Hematopoietic multipotent progenitor cell treated with erythropoietin and hydrocortisone succinate and interleukin-3 and kit ligand, for 6 days (in vitro differentiated cells): ENCODE measurements at regions not wholly inside any gene's neighbourhood (a gene's known extent, or its start where the extent isn't known, plus 50 kb on each side); places are given as distances from the start of the nearest gene placed in this dataset.
A peak's percentile ranks its signal among the peaks of the same experiment; 100 is the strongest.
"Not testable (repeated sequence)": the region's sequence is repeated elsewhere in the genome, so short reads cannot be mapped to it uniquely, and the experiment has no call there.

Experiments
- DNase-seq: peaks from one replicate; pipeline ENCODE4 v3.0.0-alpha.2; 2015

GRCh38 chrX:124426288-124427169, 80.2 kb downstream of the SH2D1A start:
- no peak for DNase-seq

GRCh38 chrX:124433186-124433585, 86.8 kb downstream of the SH2D1A start:
- no peak for DNase-seq

GRCh38 chrX:124435616-124436015, 89.3 kb downstream of the SH2D1A start:
- no peak for DNase-seq

DNA sequence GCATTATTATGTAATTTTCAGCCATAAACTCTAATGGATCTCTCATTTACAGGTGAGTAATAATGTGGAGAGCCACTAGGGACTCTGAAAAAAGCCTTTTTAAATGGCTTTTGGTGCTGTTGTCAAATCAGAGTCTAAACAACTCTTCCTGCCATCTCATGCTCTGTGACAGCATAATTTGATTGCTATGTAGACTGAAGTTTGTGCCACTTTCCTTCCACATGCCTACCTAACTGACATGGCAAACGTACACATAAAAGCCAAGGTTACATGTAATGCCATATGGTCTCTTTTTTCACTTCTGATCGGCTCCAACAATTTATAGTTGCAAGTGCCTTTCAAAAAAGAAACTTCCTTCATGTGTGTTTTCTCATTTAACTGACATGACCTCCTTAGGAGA, 94.3 kb downstream of the SH2D1A start:
- no peak for DNase-seq

GRCh38 chrX:124441971-124442590, 95.7 kb downstream of the SH2D1A start:
- peak; percentile 20 for DNase-seq

DNA sequence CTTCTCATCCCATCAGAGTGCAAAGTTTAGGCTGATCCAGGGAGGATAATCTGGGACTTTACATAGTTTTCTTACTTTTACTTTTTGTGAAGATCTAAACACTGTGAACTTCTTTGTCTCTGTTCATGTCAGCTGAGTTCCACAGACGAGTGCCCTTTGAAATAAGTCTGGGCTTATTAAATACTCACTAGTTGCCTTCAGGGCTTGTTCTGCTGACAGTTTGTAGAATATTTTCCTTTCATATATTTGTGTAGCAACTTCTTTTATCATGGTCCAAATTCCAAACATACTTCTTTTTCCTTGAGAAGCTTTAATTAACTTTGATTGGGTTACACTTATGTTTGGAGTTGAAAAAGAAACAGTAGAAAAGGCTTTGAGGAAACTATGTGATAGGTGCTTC, 109.6 kb downstream of the SH2D1A start:
- no peak for DNase-seq

GRCh38 chrX:124459851-124460250, 113.5 kb downstream of the SH2D1A start:
- DNase-seq, result not testable (repeated sequence)

GRCh38 chrX:124462931-124463330, 116.6 kb downstream of the SH2D1A start:
- no peak for DNase-seq

DNA sequence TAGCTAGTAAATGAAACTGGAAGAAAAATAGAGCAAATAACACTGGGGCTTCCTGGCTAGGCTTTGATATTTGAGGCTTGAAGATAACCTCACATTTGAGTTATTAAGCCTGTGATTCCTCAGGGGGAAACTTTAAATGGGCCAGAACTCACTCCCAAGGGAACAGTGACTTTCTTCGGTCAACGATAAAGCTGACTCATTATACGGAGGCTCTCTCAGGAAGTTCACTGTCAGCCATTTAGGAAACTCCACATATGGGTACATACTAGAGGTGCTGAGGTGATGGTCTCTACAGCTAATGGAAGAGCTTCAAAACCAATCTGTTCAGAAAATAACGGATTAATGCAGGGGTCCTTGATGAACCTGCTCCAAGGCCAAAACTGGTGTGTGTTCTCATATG, 120.8 kb downstream of the SH2D1A start:
- DNase-seq, result no peak

DNA sequence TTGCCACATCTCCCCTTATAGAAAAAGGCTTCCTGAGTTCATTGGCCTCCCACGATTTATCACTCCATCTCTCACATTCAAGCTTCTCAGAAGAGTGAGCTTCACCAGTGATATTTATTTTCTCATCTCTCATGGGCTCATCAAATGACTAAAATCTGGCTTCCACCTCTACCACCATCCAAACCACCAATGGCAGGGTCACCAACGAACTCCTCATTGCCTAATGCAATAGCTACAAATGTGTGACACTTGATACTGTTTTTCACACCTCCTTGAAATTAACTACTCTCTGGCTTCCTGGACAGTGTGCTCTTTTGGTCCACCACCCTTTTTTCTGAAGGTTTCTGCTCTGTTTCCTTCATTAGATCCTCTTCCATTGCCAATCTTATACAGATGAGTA, 129.0 kb downstream of the SH2D1A start:
- no peak for DNase-seq

DNA sequence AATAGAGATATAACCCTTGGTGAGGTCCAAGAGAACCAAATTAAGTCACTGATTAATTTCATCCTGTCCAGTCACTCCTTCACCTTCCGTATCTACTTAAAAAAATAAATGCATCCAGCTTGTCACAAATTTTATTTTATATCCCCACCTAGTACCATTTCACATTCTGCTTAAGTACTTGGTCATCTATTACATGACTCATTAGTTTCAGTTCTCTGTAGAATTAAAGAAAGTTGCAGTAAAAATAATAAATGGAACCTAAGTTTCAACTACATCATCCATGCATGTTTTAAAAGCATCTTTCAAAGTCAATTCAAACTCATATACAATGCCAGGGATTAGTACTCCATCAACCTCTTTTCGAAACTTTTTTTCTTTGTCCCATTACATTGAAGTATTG, 130.2 kb downstream of the SH2D1A start:
- DNase-seq, result no peak

GRCh38 chrX:124478046-124478445, 131.7 kb downstream of the SH2D1A start:
- DNase-seq, result no peak

DNA sequence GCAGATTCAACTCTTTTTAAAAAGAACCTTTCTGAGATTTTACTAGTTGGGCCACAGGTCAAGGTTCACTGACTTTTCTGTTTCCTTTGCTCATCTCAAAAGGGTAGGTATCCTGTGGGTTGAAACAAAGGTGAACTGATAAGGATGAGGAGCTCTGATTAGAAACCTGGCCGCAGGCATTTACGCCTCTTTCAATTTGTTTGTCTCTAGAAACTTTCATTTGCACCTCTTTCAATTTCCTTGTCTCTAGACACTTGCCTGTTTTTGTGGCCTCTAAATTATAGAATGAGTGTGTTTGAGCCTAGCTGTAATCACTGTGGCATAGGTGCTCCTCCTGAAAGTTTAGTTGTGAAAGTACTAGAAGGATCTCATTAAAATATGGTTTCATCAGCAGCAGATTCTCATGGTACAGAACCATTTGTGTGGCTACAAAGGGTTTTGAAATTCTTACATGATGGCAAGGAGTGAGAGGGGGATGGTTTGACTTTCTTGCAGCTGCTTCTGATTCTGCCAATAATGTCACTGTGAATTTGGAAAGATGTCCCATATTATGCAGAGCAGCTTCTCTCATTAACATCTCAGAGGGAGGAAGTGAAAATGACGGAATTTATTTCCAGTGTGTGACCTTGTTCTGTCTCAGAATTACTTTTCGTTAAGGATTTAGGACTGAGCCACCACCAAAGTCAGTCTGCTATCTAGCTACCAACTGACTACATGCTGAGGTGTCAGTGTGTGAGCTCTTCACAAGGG, 142.2 kb downstream of the SH2D1A start:
- DNase-seq, result no peak

DNA sequence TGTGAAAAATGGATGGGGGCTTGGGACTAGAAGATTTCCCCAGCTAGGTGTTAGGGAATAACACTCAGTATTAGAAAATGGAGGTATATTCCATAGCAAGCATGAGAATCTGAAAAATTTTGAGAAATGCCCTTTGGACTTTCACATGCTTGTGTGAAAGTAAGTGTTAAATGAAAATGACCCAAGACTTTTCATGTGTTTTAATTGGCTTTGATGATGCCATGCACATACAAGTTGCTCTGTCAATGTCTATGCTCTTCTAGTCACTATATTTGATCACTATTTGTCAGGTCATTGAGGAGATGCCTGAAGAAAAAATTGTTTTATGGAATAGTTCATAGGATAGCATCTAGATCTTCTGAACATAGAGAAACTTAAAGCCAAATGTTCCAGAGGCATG, 147.6 kb downstream of the SH2D1A start:
- no peak for DNase-seq

DNA sequence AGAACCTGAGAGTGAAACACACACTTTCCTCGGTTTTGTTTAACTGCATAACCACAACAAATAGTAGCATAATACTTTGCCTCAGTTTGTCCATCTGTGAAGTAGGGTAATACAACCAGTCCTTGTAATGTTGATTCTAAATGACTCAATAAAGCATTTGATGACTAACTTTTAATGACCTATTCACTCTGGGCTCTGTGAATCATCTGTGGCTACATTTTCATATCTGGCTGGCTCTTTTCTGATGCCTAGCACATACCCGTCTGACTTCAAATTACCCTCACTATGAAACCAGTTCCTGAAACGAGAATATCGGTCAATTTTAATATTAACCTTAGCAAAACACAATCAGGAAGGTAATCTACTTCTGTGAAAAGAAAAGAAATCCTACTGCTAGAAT, 151.0 kb downstream of the SH2D1A start:
- no peak for DNase-seq

DNA sequence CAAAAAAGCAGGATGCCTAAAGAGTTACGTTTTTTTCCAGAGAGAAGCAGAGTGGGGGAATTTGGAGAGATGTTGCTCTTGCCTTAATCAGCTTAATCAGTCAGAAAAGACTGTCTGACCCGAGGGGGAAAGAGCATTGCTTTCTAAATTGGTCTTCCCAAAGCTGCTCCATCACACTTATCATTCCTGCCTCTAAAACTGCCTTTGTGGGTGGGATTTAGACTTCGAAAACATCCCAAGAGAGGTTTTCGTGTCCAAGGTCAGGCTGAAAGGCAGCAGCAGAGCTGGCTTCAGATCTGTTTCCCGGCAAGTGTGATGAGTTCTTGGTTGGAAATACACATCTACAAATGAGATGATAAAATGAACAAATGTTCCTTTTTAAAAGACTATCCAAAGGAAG, 155.2 kb downstream of the SH2D1A start:
- DNase-seq, result no peak

DNA sequence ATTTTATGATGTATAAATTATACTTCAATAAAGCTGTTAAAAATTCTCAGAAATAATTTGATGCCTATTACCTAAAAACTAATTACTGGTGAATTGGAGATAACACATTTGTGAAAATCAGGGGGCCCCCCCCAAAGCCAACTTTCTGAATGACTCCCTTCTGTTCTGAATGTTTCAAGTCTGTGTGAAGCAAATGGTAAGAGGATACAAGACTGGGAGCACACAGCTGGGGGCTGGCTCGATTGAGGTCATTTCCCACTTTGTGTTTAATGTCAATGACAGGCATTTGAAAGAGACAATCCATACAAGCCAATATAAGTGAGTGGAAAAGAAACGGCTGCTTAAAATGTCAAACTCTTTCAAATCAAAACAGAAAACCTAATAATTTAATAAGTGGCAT, 155.8 kb downstream of the SH2D1A start:
- DNase-seq, result no peak

DNA sequence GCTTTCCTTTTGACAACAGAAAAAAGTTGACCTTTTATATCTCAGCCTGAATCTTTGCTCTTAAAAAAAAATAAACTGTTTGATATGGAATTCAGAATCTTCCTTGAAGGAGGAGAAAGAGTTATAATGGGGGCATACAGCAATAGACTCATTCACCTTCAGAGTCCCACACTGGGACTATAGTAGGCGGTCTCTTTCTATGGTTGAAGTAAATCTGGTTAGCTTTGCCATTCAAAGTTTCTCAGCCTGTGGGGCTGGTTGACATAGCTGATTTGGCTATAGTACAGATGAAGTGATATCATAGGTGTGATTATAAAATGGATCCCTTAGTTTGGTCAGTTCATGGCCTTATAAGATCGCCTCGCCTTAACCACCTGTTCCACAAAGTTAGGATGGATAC, 156.2 kb downstream of the SH2D1A start:
- DNase-seq, result no peak

DNA sequence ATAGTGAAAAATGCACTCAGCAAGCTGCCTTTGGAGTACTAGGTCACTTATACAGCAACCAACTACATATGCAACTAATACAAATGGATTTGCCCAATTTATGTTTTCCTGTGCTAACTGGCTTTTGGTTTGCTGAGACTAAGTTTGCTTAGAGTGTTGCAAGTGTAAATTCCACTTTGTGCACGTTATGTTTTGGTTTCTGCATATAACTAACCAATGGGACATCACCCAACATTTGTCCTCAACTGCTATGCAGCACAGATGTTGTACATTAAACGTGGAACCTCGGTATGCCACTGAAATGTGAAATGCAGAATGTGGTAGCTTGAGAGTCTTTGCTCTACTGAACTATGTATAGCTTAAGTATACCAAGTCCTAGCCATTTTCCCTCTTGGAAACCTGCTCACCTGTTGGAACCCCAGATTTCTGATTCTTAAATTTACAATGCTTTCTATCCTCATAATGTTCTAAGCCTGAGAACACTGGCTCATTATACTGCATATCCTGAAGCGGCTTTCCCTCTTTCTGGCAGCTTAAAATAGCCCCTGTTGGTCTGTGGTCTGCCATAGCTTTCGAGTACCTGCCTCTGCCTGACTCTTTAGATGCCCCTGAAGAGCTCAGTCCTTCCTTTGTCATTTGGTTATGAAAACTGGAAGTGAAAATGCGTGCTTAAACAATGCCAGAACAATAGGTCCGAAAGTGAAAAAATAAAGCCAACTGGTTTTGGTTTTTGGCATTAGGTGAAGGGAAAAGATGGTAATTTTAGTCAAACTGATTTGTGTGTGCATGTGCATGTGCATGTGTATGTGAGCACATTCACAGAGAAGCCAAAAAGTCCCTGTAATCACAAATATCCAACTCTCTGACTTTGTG, 158.0 kb downstream of the SH2D1A start:
- no peak for DNase-seq

DNA sequence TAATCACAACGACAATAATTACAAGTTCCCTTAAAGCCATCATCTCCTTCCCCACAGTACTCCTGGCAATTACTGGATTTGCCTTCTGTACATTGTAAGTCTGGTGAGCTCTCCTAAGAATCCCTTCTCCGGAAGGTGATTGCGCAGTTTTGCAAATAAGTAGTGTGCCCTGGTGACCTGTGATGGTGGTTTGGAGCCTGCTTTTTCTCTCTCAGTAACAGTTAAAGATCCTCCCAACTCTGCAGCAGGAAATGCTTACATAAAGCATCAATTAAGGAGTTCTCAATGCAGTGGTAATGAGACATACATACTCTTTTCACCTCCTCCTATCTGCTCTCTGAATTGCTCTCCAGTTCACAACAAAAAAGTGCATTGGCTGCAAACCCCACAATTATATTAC, 159.7 kb downstream of the SH2D1A start:
- no peak for DNase-seq

DNA sequence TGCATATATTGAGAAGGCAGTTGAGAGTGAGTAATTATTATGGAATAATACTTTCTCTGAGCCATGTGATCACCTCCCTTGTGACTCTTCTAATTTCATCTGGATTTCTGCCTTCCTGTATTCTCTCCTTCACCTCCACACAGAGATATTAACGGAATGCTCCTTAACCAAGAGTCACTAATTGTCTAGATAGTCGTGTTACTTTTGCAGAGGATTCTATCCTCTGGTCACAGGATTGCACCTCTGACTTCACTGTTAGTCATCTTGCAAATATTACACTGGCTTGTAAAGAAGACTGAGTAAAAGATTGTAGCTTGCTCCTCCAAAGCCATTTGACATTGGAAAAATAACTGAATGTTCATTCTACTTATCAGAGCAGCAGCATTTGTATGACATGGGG, 160.9 kb downstream of the SH2D1A start:
- DNase-seq, result no peak

GRCh38 chrX:124518885-124519284, 172.5 kb downstream of the SH2D1A start:
- DNase-seq, result no peak

GRCh38 chrX:124524852-124525251, 178.5 kb downstream of the SH2D1A start:
- DNase-seq, result no peak
